Neural cell (in vitro differentiated cells): ENCODE measurements at regions not wholly inside any gene's neighbourhood (a gene's known extent, or its start where the extent isn't known, plus 50 kb on each side); places are given as distances from the start of the nearest gene placed in this dataset.

Experiments used
- CTCF ChIP-seq: fragments of 450-650 bp; IDR thresholded peaks from 2 replicates; pipeline ENCODE4 v1.5.1; 2014; ENCODE audit warnings: antibody characterized with exemption, mild to moderate bottlenecking, moderate library complexity; ENCODE audit not compliant: poor library complexity, severe bottlenecking
- EP300 ChIP-seq: fragments of 450-650 bp; conservative IDR thresholded peaks from 2 replicates; pipeline ENCODE4 v1.6.1; 2014; ENCODE audit warnings: antibody characterized with exemption, mild to moderate bottlenecking, moderate library complexity; ENCODE audit not compliant: poor library complexity, severe bottlenecking
- EZH2 ChIP-seq: fragments of 200-600, 300-800 bp; shearing (Covaris generic), sonication (generic); IDR thresholded peaks from 2 replicates; pipeline ENCODE4 v1.6.1; 2014; ENCODE audit warnings: antibody characterized with exemption, low read length, borderline replicate concordance, mild to moderate bottlenecking; ENCODE audit not compliant: insufficient read depth, poor library complexity, severe bottlenecking
- POLR2AphosphoS5 ChIP-seq: IDR thresholded peaks from 2 replicates; pipeline ENCODE4 v1.6.1; 2012
- RAD21 ChIP-seq: fragments of 450-650 bp; conservative IDR thresholded peaks from 2 replicates; pipeline ENCODE4 v1.6.1; 2014; ENCODE audit warnings: antibody characterized with exemption, mild to moderate bottlenecking, moderate library complexity
- SMC3 ChIP-seq: fragments of 450-650 bp; conservative IDR thresholded peaks from 2 replicates; pipeline ENCODE4 v1.6.1; 2014; ENCODE audit warnings: antibody characterized with exemption, mild to moderate bottlenecking, moderate library complexity; ENCODE audit not compliant: poor library complexity
- TF ChIP-seq, protein P1 (sequence below): IDR thresholded peaks from 2 replicates; pipeline ENCODE4 v1.6.1; 2012; ENCODE audit warnings: borderline replicate concordance

- TF ChIP-seq CTCF, result no peak
- TF ChIP-seq POLR2AphosphoS5, result no peak
- no peak for TF ChIP-seq SMC3
- no peak for TF ChIP-seq RAD21
- TF ChIP-seq, protein P1, sequence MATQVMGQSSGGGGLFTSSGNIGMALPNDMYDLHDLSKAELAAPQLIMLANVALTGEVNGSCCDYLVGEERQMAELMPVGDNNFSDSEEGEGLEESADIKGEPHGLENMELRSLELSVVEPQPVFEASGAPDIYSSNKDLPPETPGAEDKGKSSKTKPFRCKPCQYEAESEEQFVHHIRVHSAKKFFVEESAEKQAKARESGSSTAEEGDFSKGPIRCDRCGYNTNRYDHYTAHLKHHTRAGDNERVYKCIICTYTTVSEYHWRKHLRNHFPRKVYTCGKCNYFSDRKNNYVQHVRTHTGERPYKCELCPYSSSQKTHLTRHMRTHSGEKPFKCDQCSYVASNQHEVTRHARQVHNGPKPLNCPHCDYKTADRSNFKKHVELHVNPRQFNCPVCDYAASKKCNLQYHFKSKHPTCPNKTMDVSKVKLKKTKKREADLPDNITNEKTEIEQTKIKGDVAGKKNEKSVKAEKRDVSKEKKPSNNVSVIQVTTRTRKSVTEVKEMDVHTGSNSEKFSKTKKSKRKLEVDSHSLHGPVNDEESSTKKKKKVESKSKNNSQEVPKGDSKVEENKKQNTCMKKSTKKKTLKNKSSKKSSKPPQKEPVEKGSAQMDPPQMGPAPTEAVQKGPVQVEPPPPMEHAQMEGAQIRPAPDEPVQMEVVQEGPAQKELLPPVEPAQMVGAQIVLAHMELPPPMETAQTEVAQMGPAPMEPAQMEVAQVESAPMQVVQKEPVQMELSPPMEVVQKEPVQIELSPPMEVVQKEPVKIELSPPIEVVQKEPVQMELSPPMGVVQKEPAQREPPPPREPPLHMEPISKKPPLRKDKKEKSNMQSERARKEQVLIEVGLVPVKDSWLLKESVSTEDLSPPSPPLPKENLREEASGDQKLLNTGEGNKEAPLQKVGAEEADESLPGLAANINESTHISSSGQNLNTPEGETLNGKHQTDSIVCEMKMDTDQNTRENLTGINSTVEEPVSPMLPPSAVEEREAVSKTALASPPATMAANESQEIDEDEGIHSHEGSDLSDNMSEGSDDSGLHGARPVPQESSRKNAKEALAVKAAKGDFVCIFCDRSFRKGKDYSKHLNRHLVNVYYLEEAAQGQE, result no peak
- TF ChIP-seq EZH2, result no peak
- no peak for TF ChIP-seq EP300
Measured at GRCh38 chr5:127216898-127217675, 73.5 kb upstream of the MEGF10 start.
